Fibroblast of the aortic adventitia (primary cell): ENCODE measurements at regions not wholly inside any gene's neighbourhood (a gene's known extent, or its start where the extent isn't known, plus 50 kb on each side); places are given as distances from the start of the nearest gene placed in this dataset.

ENCODE experiments used
- DNase-seq: peaks from one replicate; pipeline ENCODE4 v3.0.0-alpha.2; 2010; ENCODE audit warnings: low read depth
- H3K4me3 ChIP-seq: 2 replicates; pipeline ENCODE4 v1.5.1; 2011; ENCODE audit warnings: low read depth, mild to moderate bottlenecking, control low read depth, low read length, moderate library complexity
- CTCF ChIP-seq: IDR thresholded peaks from 2 replicates; pipeline ENCODE4 v1.5.1; 2011; ENCODE audit warnings: mild to moderate bottlenecking, low read length, control low read depth, inconsistent platforms; ENCODE audit not compliant: insufficient read depth

DNA sequence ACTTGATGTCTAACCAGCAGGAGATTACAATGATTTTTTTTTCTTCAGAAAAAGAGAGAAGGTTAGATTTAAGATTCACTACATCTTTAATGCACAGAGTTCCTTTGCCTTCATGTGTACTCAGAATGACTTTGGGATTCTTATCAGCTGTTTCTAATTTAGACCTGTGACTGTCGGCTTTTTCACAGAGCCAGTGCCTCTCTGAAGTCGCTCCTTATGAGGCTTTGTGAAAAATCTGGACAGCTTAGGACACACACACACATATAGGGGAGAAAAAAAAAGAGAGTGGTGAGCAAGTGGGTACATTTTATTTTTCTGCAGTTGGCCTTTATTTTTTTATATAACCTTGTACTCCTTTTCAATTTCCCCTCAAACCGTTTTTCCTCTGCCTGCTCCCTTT, 893.1 kb upstream of the CELF4 start:
- DNase-seq: no peak
- TF ChIP-seq CTCF: no peak
- H3K4me3 ChIP-seq: no peak overlapping the region

GRCh38 chr18:38456253-38456652, 890.7 kb upstream of the CELF4 start:
- no peak for TF ChIP-seq CTCF
- H3K4me3 ChIP-seq: no peak overlapping the region
- DNase-seq: no peak

DNA sequence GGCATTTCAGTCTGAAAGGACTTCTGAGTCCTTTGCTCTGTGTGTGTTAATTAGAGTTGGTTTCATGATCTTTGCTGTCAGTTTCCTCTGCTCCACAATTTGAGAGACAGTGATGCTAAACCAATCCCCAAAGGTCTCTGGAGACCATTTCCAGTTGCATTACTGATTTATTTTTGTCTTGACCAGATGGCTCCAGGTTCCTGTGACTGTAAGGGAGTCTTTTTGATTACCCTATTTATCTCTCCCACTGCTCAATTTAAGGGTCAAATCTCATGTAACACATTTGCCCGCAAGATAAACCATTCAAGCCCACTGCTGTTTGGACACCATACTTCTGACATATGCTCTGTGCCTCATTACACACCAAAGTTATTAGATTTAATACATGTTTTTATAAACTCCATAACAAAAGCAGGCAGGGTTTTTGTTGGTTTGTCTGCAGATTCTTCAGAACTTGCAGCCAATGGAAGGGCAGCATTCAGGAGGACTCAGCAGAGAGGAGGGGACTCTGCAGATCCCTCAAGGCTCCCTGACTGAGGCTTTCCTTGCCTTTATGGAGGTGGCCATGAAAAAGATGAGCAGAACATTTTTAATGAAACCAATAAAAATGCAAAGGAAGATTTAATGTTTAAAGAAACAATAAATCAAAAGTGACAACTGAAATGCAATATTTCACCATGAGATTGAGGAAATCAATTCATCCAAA, 889.3 kb upstream of the CELF4 start:
- H3K4me3 ChIP-seq: no peak overlapping the region
- no peak for TF ChIP-seq CTCF
- no peak for DNase-seq

GRCh38 chr18:38453880-38454279, 888.3 kb upstream of the CELF4 start:
- no peak for DNase-seq
- no peak for TF ChIP-seq CTCF
- no peak overlapping the region for H3K4me3 ChIP-seq

DNA sequence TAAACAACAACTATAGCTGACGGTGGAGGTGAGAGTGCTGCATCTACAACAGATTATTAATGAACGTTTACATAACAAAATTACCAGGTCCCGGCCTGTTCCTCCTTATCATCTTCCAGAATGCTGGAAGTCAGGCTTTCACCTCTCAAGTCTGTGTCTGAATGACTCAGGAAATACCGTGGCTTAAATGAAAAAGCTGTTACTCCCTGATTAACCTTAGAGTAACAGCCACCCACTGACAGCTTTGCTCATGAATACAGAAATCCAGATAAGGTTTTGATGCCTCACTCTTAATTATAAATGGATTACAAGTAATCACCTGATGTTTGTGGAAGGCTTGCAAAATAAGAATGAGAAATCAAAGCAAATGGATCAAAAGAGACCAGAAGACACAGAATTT, 885.3 kb upstream of the CELF4 start:
- DNase-seq: no peak
- TF ChIP-seq CTCF: no peak
- H3K4me3 ChIP-seq: no peak overlapping the region

DNA sequence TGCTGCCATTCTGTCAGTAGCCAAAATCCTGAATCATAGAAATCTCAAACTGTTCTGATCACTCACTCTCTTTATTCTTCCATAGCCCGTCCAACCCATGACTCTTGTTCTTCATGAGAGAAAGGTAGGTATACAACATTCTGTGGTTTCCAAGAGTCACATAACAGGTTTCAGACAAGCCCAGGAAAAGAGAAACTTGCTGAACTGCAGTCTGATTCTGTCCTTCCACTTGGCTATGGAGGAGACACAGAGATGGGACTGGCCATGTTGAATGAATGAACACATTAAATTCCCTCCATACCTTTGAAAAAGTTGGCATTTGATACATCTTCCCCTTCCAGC, 880.2 kb upstream of the CELF4 start:
- no peak overlapping the region for H3K4me3 ChIP-seq
- no peak for TF ChIP-seq CTCF
- no peak for DNase-seq
